Kidney glomerular epithelial cell (primary cell): ENCODE measurements at regions not wholly inside any gene's neighbourhood (a gene's known extent, or its start where the extent isn't known, plus 50 kb on each side); places are given as distances from the start of the nearest gene placed in this dataset.

ENCODE experiments used
- DNase-seq: peaks from one replicate; lab custom pipeline; 2025; lab: John Stamatoyannopoulos, UW

DNA sequence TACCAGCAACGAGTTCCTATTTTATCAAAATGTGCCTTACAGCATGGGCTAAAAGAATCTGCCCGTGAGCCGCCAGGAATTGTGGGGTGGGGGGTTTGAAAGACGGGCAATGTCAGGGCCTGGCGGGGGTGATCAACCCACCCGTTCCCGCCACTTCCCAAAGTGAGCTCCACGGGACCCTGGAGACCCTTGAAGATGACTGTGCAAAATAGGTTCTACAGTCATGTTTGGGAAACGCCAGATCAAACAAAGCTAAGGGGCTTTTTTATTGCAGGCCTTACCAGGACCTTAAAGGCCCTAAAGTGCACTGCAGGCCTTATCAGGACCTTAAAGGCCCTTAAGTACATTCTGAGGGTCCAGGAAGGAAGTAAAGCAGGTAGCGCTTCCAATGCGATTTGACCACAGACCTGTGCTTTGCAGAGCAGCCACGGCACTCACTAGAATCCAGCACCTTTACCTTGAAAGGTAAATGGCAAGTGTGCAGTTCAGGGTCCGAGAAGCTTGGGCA, 404.1 kb downstream of the SHANK2 start:
- DNase-seq = no peak

DNA sequence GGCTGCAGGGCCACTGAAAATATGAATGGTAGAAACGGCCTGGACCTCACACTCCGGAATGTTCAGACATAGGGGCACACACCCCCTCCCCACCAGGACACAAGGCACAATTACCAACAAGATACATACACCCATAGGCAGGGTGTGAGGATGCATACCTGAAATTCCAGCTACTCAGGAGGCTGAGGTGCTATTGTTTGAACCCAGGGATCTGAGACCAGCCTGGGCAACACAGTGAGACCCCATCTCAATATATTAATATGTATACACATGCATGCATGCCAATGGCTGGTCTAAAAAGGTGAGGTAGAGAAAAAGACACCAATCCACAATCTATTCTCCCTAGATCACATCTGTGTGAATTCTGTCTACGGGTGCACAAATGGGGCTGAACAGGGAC, 403.3 kb downstream of the SHANK2 start:
- DNase-seq = no peak

DNA sequence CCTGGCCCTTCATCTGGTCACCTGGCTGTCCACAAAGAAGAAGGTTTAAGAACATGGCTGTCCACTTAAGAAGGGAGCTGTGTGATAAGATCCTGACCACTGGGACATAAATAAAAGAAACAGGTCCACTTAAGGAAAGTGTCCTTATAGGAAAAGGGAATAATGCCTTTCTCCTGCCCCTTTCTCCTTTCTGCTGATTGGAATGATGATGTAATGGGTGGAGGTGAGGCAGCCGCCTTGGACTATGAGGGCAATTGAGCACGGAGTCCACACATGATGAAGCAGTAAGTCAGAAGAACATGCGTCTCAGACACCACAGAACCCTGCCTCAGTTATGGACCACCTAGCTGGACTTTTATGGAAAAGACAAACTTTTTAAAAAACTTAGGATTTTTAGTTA, 401.1 kb downstream of the SHANK2 start:
- DNase-seq = no peak

DNA sequence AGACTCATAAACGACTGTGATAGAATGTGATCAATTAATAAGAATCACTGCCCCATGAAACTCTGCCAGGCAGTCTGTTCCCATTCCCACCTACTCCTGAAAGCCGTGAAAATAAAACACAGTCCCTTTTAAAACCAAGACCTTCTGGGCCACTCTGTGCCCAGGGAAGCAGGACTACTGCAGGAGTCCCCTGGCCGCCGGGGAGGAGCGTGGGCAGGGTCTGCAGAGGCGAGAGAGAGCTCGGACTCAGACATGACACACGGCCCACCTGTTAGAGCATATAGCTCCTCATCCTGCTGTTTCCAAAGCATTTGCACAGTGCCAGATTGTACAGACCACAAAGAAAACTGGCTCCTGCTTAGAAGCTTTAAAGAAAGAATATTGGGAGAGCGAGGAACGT, 400.5 kb downstream of the SHANK2 start:
- no peak for DNase-seq

DNA sequence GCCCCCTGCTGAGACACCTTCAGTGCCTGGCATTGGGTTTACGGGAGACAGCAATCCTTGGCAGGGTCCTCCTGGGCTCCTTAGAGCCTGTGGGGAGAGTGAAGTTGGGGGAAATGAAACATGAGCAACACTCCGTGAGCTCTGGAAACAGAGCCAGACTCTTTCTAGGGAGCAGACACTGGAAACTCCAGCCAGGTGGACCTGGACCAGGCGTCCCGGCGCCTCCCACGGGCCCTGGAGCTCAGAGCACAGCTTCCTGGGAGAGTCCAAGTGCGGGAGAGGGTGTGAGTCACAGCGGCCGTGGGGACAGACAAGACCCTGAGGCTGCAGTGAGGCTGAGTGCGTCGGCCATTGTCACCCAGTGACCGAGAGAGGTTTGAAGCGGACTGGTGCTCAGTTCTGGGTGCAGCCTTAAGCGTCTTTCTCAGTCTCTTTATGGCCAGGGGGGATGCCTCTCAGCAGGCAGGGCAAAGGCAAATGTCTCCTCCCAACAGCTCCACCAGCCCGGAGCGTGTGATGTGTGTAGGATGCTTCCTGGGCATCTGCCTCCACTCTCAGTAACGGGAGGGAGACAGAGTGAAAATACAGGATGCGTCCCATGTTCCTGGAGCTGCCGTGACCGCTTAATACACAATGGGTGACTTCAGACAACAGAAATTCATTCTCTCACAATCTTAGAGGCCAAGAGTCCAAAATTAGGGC, 399.2 kb downstream of the SHANK2 start:
- DNase-seq = peak; percentile 1

DNA sequence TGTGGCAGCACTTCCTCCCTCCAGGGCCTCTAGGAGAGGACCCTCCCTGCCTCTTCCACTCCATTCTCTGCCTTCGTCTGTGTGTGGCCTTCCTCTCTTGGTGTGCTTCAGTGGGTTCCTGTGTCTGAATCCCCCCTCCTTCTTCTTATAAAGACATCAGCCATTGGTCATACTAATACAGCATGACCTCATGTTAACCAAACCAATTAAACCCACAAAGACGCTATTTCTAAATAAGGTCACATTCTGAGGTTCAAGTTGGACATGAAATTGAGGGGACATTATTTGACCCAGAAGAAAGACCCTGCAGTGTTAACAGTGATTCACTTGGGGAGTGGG, 398.6 kb downstream of the SHANK2 start:
- no peak for DNase-seq

DNA sequence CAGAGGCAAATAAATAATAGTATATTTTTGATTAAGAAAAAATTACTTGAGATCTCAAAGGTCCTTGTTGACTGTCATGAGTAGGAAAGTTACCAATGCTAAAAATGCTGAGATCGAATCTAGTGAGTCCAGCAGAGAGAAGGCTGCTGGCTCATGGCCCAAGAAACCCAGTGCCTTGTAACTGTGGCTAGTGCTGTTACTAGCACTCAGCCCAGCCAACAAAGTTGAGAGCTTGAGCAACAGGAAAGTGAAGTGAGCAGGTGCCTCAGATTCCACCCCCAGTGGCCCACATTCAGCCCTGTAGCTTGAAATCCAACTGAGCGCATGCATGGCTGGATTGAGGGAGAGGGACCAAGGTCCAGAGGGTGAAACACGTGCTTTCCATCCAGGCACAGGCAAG, 398.2 kb downstream of the SHANK2 start:
- no peak for DNase-seq

DNA sequence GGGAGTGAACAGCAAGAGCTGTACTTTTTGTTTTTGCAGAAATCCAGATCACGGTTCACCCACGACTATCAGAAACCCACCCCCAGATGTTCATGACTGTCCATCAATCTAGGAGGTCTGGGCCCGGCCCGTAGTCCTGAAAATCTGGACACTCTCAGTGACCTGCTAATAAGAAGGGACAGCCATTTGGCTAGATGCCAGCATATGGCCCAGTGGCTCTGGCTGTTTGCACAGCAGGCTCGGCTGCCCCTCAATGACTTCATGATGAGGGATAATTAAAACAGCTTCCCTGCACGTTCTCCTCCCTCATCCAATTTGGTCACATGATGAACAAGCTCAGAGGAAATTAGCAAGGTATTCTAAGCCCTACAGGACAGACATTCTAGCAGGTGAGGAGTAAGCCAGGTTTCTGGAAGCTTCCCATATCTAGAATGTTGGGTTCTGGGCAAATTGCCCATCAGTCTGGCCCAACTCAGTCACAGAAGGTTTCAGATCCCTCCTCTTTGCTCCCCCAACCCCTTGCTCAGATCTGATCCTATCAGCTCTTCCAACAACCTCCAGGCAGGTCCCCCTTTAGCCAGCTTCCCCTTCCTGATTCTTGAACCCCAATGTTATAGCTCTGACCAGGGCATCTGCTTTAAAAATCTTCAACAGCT, 397.3 kb downstream of the SHANK2 start:
- DNase-seq = peak; percentile 2

DNA sequence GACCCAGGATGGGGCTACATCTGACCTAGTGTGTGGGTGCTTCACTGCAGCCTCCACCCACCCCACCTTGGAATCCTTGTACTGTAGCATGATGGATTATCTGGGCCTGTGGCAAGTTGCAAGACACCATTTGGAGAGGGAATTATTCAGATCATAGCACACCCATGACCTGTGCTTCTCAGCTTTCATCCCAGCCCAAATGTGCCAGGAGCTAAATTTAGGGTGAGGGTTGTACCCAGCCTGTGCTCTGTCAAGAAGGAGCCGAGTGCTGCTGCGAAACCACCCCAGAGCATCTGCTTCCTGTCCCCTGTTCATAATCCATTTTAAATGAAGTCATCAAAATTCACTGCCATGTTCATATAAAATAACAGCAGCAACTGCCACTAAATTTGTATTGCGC, 394.5 kb downstream of the SHANK2 start:
- DNase-seq = no peak

DNA sequence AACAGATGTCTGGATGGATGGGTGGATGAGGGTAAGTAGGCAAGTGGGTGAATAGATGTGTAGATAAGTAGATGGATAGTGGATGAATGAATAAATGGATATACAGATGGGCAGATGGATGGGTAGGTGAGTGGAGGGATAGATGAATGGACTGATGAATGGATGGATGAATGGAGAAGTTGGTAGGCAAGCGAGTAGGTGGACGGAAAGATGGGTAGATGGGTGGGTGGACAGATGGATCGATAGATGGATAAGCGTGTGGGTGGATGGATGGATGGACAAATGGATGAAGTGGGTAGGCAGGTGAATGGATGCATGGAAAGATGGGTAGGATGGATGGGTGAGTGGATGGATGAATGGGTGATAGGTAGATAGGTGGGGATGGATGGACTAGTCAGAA, 393.2 kb downstream of the SHANK2 start:
- DNase-seq = no peak

DNA sequence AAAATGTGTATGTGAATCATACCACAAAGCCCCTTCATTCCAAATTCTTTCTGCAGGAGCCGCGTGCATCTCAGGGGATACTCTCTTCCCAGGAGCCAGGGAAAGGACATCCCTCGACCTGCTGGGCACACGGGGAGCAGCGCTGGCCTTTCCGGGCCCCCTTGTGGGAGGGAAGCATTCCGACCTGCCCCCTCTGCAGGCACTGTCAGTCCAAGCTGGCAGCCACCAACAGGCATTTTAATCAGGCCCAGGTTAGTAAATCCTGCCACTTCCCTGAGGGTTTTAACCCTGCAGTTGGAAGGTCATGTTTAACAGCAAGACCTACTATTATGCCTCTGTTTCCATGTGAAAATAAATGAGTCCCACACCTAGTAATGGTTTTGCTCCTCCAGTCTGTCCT, 391.5 kb downstream of the SHANK2 start:
- DNase-seq = no peak

DNA sequence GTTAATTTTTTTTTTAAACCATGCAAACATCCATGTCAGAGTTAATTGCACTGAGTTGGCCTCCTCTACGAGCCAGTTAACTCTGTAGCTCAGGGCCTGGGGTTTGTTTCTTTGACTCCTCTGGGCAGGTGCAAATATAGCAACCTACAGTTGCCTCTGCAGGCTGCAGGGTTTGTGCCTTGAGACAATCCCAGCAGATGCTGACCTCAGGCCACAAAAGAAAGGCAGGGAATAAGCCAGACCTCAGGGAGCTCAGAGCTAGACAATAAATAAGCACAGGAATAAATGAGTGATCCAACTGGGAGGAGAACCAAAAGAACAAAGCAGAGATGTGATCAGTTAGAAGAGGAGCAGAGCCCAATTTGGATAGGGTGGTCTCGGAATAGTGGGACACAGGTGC, 390.8 kb downstream of the SHANK2 start:
- DNase-seq = no peak

DNA sequence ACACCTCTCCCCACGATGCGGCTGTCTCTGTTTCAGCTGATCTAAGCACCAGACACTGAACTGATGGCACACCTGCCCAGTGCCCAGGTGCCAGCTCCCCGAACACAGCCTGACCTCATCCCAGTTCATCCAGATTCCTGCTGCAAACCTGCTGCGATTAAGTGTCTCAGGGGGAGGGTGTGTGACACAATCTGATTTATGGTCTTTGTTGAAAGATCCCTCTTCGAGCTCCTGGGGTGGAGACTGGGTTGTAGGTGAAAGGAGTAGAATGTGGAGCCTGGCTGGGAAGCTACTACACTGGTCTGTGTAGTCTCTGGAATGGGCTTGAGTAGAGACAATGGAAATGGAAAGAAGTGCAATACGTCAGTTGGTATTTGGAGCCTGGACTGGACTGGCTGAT, 390.3 kb downstream of the SHANK2 start:
- DNase-seq = no peak

DNA sequence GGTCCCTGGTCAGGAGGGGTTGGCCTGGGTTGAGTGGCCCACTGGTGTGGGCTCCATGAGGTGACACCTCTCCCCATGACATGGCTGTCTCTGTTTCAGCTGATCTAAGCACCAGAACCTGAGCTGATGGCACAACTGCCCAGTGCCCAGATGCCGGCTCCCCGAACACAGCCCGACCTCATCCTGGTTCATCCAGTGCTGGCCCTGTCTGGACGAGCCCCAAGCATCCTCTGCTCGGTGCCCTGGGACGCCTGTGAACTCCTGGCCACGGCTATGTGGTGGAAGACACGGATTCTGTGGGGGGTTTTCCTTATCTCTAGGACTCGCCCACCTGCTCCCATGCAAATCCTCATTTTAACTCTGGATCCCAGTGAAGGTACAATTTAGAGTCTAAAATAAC, 389.2 kb downstream of the SHANK2 start:
- DNase-seq = no peak

DNA sequence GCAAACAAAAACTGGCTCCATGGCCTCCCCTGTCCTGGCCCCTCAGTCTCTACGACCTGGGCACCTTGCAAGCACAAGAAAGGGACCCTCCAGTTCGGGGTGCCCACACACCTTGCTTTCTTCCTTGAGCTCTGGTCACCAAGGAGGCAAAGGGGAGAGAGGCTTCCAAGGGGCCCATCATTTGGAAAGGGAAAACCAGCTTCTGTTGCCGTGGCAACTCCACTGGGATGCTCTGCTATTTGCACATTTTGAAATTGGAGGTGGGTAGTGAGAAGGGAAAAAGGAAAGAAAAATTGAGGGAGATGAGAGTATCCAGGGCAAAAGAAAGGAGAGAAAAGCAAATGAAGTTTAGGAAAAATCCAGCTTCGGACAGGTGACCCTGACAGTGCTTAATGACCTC, 388.4 kb downstream of the SHANK2 start:
- DNase-seq = no peak

DNA sequence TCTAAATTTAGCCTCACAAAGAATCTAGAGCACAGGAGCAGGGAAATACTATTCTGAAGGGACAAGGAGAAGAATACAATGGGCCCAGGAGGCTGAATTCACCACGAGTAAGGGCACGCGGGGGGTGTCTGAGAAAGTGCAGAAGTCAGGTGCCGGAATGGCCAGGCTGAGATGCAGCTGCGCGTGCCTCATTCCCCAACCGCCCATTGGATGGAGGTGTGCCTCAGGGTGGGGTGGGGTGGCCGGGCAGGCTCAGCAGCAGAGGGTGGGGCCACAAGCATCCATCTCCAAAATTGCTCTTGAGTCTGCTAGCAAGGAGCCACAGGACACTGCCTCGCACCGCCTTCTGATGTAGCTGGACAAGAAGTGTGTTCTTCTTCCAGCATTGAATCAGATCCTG, 387.0 kb downstream of the SHANK2 start:
- no peak for DNase-seq

DNA sequence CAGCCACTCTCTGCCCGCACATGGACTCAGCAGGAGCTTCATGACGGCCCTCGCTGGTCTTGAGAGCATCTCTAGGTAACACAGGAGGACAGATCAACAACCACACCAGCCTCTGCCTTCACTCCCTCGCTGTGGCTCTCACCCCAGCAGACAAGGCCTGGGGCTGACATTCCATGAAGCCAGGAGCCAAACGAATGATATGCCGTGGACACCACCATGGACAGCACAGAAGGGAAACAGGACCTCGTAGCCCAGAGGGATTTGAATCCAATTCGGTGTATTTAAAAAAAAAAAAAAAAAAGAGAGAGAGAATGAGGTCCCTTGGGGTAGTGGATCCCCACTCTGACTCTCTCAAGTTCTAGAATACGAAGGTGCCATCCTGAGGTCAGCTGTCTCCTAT, 385.5 kb downstream of the SHANK2 start:
- DNase-seq = no peak

DNA sequence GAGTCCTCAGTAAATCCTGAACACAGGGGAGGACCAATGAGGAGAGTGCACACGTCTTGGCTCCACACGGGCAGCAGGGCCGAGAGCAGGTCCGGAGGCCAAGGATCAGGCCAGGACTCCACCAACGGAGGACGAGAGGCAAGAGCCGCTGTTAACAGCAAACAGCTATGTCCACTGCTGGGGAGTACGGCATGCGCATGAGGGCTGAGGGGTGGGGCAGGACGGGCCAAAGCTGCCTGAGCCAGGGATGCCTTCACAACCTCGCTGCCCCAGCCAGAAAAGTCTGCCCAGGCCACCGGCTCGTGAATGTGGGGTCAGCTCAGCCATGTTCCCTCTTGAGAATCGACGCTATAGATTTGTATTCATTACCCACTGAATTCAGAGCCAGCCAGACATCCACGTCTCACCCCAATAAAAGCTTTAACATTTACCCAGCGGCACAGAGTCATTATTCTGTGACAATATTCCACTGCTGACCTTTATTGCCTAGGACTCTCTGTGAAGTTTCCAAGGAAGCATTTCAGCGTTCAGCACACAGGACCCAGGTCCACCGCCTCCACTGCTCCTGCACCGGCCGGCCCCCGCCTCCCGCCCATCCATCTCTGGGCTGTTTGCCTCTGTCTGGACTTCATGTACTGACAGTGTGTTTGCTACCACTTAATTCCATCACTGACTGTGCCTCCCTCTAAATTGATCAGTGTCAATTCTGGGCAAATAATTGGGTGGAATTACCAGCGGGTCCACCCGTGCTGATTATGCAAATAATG, 384.9 kb downstream of the SHANK2 start:
- DNase-seq = no peak

DNA sequence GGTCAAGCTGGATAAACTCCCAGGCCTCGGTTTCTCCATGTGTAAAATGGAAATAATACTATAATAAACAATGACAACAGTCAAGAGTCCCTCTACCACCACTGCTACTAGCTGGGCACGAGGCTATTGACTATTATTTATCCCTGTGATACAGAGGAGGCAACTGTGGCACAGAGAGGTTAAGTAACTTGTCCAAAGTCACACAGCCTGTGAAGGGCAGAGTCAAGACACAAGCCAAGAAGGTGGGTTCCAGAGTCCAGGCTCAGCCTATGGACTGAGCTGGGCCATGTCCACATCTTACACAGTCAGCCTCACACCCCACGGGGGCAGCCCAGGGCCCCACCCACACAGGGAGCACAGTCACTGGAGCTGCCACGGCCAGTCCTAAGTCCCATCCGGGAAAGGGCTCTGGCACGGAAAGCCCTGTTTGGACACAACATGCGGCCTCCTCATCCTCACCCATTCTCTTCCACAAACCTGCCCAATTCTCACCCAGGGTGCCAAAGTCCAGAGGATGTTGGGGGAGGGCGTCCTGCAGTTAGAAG, 384.0 kb downstream of the SHANK2 start:
- DNase-seq = no peak

DNA sequence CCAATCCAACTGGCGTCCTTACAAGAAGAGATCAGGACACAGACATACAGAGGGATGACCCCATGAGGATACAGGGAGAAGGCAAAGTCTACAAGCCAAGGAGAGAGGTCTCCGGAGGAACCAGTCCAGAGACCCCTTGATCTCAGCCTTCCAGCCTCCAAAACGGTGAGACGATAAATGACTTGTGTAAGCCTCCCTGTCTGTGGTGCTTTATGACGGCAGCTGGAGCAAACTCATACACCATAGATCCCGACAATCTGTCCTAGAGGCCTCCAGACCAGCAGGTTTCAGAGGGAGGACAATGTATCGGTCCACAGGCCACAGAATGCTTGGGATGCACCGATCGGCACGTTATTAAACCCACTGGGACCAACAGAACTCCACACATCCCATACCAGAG, 383.3 kb downstream of the SHANK2 start:
- no peak for DNase-seq

DNA sequence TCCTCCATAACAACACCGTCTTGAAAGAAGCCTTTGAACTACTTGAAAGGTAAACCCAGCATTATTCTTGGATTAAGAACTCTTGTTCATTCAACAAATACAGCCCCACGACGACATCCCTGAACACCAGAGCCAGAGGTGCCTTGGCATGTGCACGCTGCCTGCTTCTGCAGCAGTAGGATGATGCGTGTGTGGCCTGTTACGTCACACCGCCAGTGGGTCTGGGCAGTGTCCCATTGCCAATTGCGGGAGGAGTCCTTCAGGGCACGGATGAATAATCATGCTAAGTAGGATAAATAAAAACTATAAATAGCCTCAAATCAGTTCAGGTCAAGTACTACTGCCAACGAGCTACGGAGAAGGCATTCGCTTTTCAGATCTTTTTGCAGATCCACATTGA, 380.5 kb downstream of the SHANK2 start:
- DNase-seq = peak; percentile 26

DNA sequence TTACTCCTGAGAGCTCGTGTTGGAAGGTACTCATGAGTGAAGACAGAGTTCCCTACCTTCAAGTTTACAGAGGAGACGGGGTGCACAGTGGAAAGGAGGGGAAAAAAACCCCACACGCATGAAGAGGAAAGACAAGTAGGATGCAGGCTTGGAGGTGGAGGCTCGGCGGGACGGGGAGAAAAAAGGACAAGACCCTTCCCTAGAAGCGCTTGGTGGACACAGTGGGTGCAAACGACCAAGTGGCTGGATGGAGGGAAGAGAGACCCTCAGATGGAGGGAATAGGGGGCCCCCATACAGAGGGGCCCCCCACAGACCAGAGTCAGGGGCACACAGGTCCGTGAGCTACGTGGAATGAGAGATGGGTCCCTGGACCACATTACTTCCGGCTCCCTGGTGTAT, 380.1 kb downstream of the SHANK2 start:
- DNase-seq = no peak
